H9 (cell line): ENCODE measurements at regions not wholly inside any gene's neighbourhood (a gene's known extent, or its start where the extent isn't known, plus 50 kb on each side); places are given as distances from the start of the nearest gene placed in this dataset.

Experiments
- DNase-seq: peaks from one replicate; pipeline ENCODE4 v3.0.0-alpha.2; 2017
- H2AFZ ChIP-seq: one replicate; pipeline ENCODE4 v1.6.1; 2013; ENCODE audit warnings: mild to moderate bottlenecking, low read length, control low read depth, moderate library complexity
- H2AK5ac ChIP-seq: 2 replicates; pipeline ENCODE4 v1.6.1; 2013; ENCODE audit warnings: low read length, control low read depth, mixed read lengths; ENCODE audit not compliant: insufficient read length
- H2BK120ac ChIP-seq: one replicate; pipeline ENCODE4 v1.6.1; 2013; ENCODE audit warnings: low read depth, mild to moderate bottlenecking, low read length, control low read depth, inconsistent platforms; ENCODE audit not compliant: poor library complexity, severe bottlenecking
- H2BK12ac ChIP-seq: 2 replicates; pipeline ENCODE4 v1.6.1; 2013; ENCODE audit warnings: low read length, control low read depth, mixed read lengths, low read depth; ENCODE audit not compliant: insufficient read length
- H2BK15ac ChIP-seq: 2 replicates; pipeline ENCODE4 v1.6.1; 2013; ENCODE audit warnings: low read depth, low read length, control low read depth
- H2BK20ac ChIP-seq: one replicate; pipeline ENCODE4 v1.6.1; 2013; ENCODE audit warnings: low read depth, mild to moderate bottlenecking, low read length, control low read depth, inconsistent platforms; ENCODE audit not compliant: poor library complexity, severe bottlenecking
- H2BK5ac ChIP-seq: 2 replicates; pipeline ENCODE4 v1.6.1; 2013; ENCODE audit warnings: low read length, control low read depth, mixed read lengths; ENCODE audit not compliant: insufficient read length
- H3K14ac ChIP-seq: 2 replicates; pipeline ENCODE4 v1.6.1; 2013; ENCODE audit warnings: low read length, control low read depth; ENCODE audit not compliant: insufficient read depth
- H3K18ac ChIP-seq: 2 replicates; pipeline ENCODE4 v1.6.1; 2013; ENCODE audit warnings: low read depth, mild to moderate bottlenecking, mixed read lengths, low read length, control low read depth; ENCODE audit not compliant: insufficient read length
- H3K23ac ChIP-seq: 2 replicates; pipeline ENCODE4 v1.6.1; 2013; ENCODE audit warnings: low read length, control low read depth, mixed read lengths, low read depth; ENCODE audit not compliant: insufficient read length
- H3K23me2 ChIP-seq: 2 replicates; pipeline ENCODE4 v1.6.1; 2013; ENCODE audit warnings: low read depth, mild to moderate bottlenecking, mixed read lengths, low read length, control low read depth; ENCODE audit not compliant: insufficient read length, poor library complexity, severe bottlenecking
- H3K27ac ChIP-seq: 2 replicates; pipeline ENCODE4 v1.5.1; 2013; ENCODE audit warnings: low read length, control low read depth, mixed read lengths, low read depth; ENCODE audit not compliant: insufficient read length
- H3K27me3 ChIP-seq: 2 replicates; pipeline ENCODE4 v1.6.1; 2013; ENCODE audit warnings: low read length, control low read depth, inconsistent platforms; ENCODE audit not compliant: insufficient read depth
- H3K4ac ChIP-seq: 2 replicates; pipeline ENCODE4 v1.6.1; 2013; ENCODE audit warnings: low read depth, mild to moderate bottlenecking, control low read depth, inconsistent platforms, low read length, moderate library complexity
- H3K4me1 ChIP-seq: 2 replicates; pipeline ENCODE4 v1.6.1; 2013; ENCODE audit warnings: low read length, control low read depth, inconsistent platforms; ENCODE audit not compliant: insufficient read depth
- H3K4me2 ChIP-seq: 2 replicates; pipeline ENCODE4 v1.6.1; 2013; ENCODE audit warnings: low read length, control low read depth, mixed read lengths; ENCODE audit not compliant: insufficient read length, insufficient read depth
- H3K56ac ChIP-seq: 2 replicates; pipeline ENCODE4 v1.6.1; 2013; ENCODE audit warnings: low read depth, mild to moderate bottlenecking, mixed read lengths, low read length, control low read depth; ENCODE audit not compliant: insufficient read length
- H3K79me1 ChIP-seq: 2 replicates; pipeline ENCODE4 v1.6.1; 2013; ENCODE audit warnings: low read depth, mild to moderate bottlenecking, moderate library complexity, low read length, control low read depth, inconsistent platforms; ENCODE audit not compliant: insufficient read depth, poor library complexity, severe bottlenecking
- H3K79me2 ChIP-seq: 2 replicates; pipeline ENCODE4 v1.6.1; 2013; ENCODE audit warnings: low read length, control low read depth, inconsistent platforms; ENCODE audit not compliant: insufficient read depth
- H3K9ac ChIP-seq: 2 replicates; pipeline ENCODE4 v1.6.1; 2013; ENCODE audit warnings: low read length, control low read depth, mixed read lengths; ENCODE audit not compliant: insufficient read length; ENCODE audit errors: extremely low read depth
- H3K9me3 ChIP-seq: one replicate; pipeline ENCODE4 v1.6.1; 2013; ENCODE audit warnings: low read depth, low read length, inconsistent platforms; ENCODE audit not compliant: control insufficient read depth
- H3T11ph ChIP-seq: one replicate; pipeline ENCODE4 v1.6.1; 2013; ENCODE audit warnings: mild to moderate bottlenecking, low read length, control low read depth, inconsistent platforms
- H4K20me1 ChIP-seq: one replicate; pipeline ENCODE4 v1.6.1; 2013; ENCODE audit not compliant: control insufficient read depth, insufficient read length, insufficient read depth
- H4K5ac ChIP-seq: 2 replicates; pipeline ENCODE4 v1.6.1; 2013; ENCODE audit warnings: low read depth, mild to moderate bottlenecking, mixed read lengths, low read length, control low read depth; ENCODE audit not compliant: insufficient read length
- H4K8ac ChIP-seq: replicated peaks from 2 replicates; pipeline ENCODE4 v1.6.1; 2013; ENCODE audit warnings: low read length, control low read depth, mixed read lengths, low read depth; ENCODE audit not compliant: insufficient read length
- H4K91ac ChIP-seq: 2 replicates; pipeline ENCODE4 v1.6.1; 2013; ENCODE audit warnings: low read depth, mild to moderate bottlenecking, moderate library complexity, mixed read lengths, low read length, control low read depth; ENCODE audit not compliant: insufficient read length
- H3K27ac Mint-ChIP-seq, 3 experiments: 2 replicates in 2 of 3; 3 replicates in 1 of 3; pipeline ENCODE4 v1.8.0; 2020 to 2021; ENCODE audit warnings: mixed read lengths in 3 of 3, mild to moderate bottlenecking in 1 of 3, moderate library complexity in 1 of 3
- H3K27me3 Mint-ChIP-seq: 2 replicates; pipeline ENCODE4 v1.8.0; 2021; ENCODE audit warnings: low read depth, mild to moderate bottlenecking, moderate library complexity, mixed read lengths
- H3K36me3 Mint-ChIP-seq, 3 experiments: 2 replicates in 2 of 3; 3 replicates in 1 of 3; pipeline ENCODE4 v1.8.0; 2020 to 2021; ENCODE audit warnings: low read depth in 3 of 3, mixed read lengths in 3 of 3; ENCODE audit not compliant: insufficient read depth in 1 of 3
- H3K4me1 Mint-ChIP-seq, 2 experiments: 2 replicates each; pipeline ENCODE4 v1.8.0; 2020; ENCODE audit warnings: mixed read lengths in 2 of 2
- H3K4me3 Mint-ChIP-seq, 2 experiments: 2 replicates in 1 of 2; 3 replicates in 1 of 2; pipeline ENCODE4 v1.8.0; 2020 to 2021; ENCODE audit warnings: mild to moderate bottlenecking in 2 of 2, mixed read lengths in 2 of 2, moderate library complexity in 1 of 2
- H3K9me3 Mint-ChIP-seq, 2 experiments: 2 replicates in 1 of 2; 3 replicates in 1 of 2; pipeline ENCODE4 v1.8.0; 2020; ENCODE audit warnings: mild to moderate bottlenecking in 2 of 2, mixed read lengths in 2 of 2, moderate library complexity in 1 of 2
- CTCF ChIP-seq: fragments of 200-600 bp; sonication (generic); conservative IDR thresholded peaks from 3 replicates; pipeline ENCODE4 v1.8.0; 2021; ENCODE audit warnings: antibody characterized with exemption, mild to moderate bottlenecking
- WGBS: extraction: QIAGEN DNeasy Blood & Tissue Kit; methylation state at CpG from one replicate; pipeline ENCODE4 v1.1.7; 2013; ENCODE audit warnings: missing lambda C conversion rate, low lambda C conversion rate, mixed read lengths; ENCODE audit not compliant: insufficient read length; ENCODE audit errors: extremely low coverage; 5-methylcytosine and 5-hydroxymethylcytosine counted together

GRCh38 chr17:77865112-77865611 is 93.3 kb upstream of the TNRC6C start:
- Mint-ChIP-seq H3K9me3 (no peaks in the 10 kb centered on the region), H3K27me3 (peaks cover 9% of the 10 kb centered on the region), H3K36me3 (no peaks in the 10 kb centered on the region), H3K4me3 (no peak overlapping the region), H3K27ac (peak overlapping the region in 1 of 3 experiments; percentile 27; a peak in 2 of 7 replicates), H3K4me1 (peaks cover 24 to 35% of the 10 kb centered on the region in 2 experiments)
- Histone ChIP-seq H4K20me1 (no peaks in the 10 kb centered on the region), H3K56ac (no peak overlapping the region), H3K27me3 (no peaks in the 10 kb centered on the region), H3K9me3 (no peaks in the 10 kb centered on the region), H2BK20ac (no peak overlapping the region), H3K79me2 (no peaks in the 10 kb centered on the region), H3K4me2 (no peak overlapping the region), H3K18ac (no peak overlapping the region), H2AFZ (no peak overlapping the region), H3K23ac (no peak overlapping the region), H4K5ac (no peak overlapping the region), H3K4me1 (no peaks in the 10 kb centered on the region), H3K23me2 (no peaks in the 10 kb centered on the region), H2AK5ac (no peak overlapping the region), H4K91ac (no peak overlapping the region), H3K14ac (no peak overlapping the region), H4K8ac (no peak overlapping the region), H2BK120ac (no peak overlapping the region), H3K4ac (no peak overlapping the region), H2BK12ac (no peak overlapping the region), H2BK5ac (no peak overlapping the region), H3K79me1 (no peaks in the 10 kb centered on the region), H3T11ph (no peak overlapping the region), H2BK15ac (no peak overlapping the region), H3K9ac (no peak overlapping the region), H3K27ac (no peak overlapping the region)
- no CpG with 5 or more reads among the region's 22 CpGs for WGBS
- no peak for TF ChIP-seq CTCF
- no peak for DNase-seq
